HEK293T (cell line): ENCODE measurements at regions not wholly inside any gene's neighbourhood (a gene's known extent, or its start where the extent isn't known, plus 50 kb on each side); places are given as distances from the start of the nearest gene placed in this dataset.
"Not testable (repeated sequence)": the region's sequence is repeated elsewhere in the genome, so short reads cannot be mapped to it uniquely, and the experiment has no call there.

ENCODE experiments used
- CTCF ChIA-PET: fragments of 350-600 bp; formaldehyde crosslinking; extraction: SDS; loops from one replicate; lab custom pipeline; 2021; ENCODE audit warnings: antibody characterized with exemption, inconsistent platforms; lab: Yijun Ruan, JAX
- POLR2A ChIA-PET: fragments of 350-600 bp; formaldehyde crosslinking; extraction: SDS; loops from one replicate; lab custom pipeline; 2020; ENCODE audit warnings: antibody characterized with exemption, inconsistent platforms; lab: Yijun Ruan, JAX
- DNase-seq: peaks from one replicate; pipeline ENCODE4 v3.0.0; 2012; ENCODE audit warnings: mixed read lengths; ENCODE audit errors: extremely low spot score
- ARNT ChIP-seq: fragments of 450-650 bp; IDR thresholded peaks from 2 replicates; pipeline ENCODE4 v1.6.1; 2017; ENCODE audit warnings: mild to moderate bottlenecking
- BHLHE40 ChIP-seq: fragments of 450-650 bp; IDR thresholded peaks from 2 replicates; pipeline ENCODE4 v1.6.1; 2016; ENCODE audit warnings: mild to moderate bottlenecking, moderate library complexity, borderline replicate concordance
- CTBP1 ChIP-seq: fragments of 450-650 bp; IDR thresholded peaks from 2 replicates; pipeline ENCODE4 v1.6.1; 2016; ENCODE audit warnings: borderline replicate concordance
- ELF4 ChIP-seq: fragments of 450-650 bp; IDR thresholded peaks from 2 replicates; pipeline ENCODE4 v1.6.1; 2017; ENCODE audit warnings: antibody characterized with exemption
- FOXA1 ChIP-seq: fragments of 450-650 bp; IDR thresholded peaks from 2 replicates; pipeline ENCODE4 v1.6.1; 2016; ENCODE audit warnings: mild to moderate bottlenecking
- FOXK2 ChIP-seq: fragments of 450-650 bp; IDR thresholded peaks from 2 replicates; pipeline ENCODE4 v1.6.1; 2016; ENCODE audit warnings: mild to moderate bottlenecking
- FOXM1 ChIP-seq: fragments of 450-650 bp; IDR thresholded peaks from 2 replicates; pipeline ENCODE4 v1.6.1; 2017; ENCODE audit warnings: mild to moderate bottlenecking, borderline replicate concordance
- HDGF ChIP-seq: fragments of 450-650 bp; IDR thresholded peaks from 2 replicates; pipeline ENCODE4 v1.6.1; 2017; ENCODE audit warnings: antibody characterized with exemption, borderline replicate concordance
- L3MBTL2 ChIP-seq: fragments of 450-650 bp; conservative IDR thresholded peaks from 2 replicates; pipeline ENCODE4 v1.6.1; 2016; ENCODE audit warnings: mild to moderate bottlenecking
- LEF1 ChIP-seq: fragments of 450-650 bp; IDR thresholded peaks from 2 replicates; pipeline ENCODE4 v1.6.1; 2017; ENCODE audit warnings: mild to moderate bottlenecking, borderline replicate concordance
- NFRKB ChIP-seq: fragments of 450-650 bp; IDR thresholded peaks from 2 replicates; pipeline ENCODE4 v1.6.1; 2016; ENCODE audit warnings: mild to moderate bottlenecking, moderate library complexity
- PKNOX1 ChIP-seq: fragments of 450-650 bp; IDR thresholded peaks from 2 replicates; pipeline ENCODE4 v1.6.1; 2016
- SP1 ChIP-seq: fragments of 450-650 bp; IDR thresholded peaks from 2 replicates; pipeline ENCODE4 v1.6.1; 2017
- SUZ12 ChIP-seq: fragments of 450-650 bp; IDR thresholded peaks from 2 replicates; pipeline ENCODE4 v1.6.1; 2016; ENCODE audit warnings: mild to moderate bottlenecking
- TARDBP ChIP-seq: fragments of 450-650 bp; IDR thresholded peaks from 2 replicates; pipeline ENCODE4 v1.6.1; 2016
- ZNF384 ChIP-seq: fragments of 450-650 bp; IDR thresholded peaks from 2 replicates; pipeline ENCODE4 v1.6.1; 2016

GRCh38 chr2:4803396-4803795 is 888.8 kb upstream of the SOX11 start:
- CTCF ChIA-PET: no interaction called here

GRCh38 chr2:4814137-4814536 is 878.0 kb upstream of the SOX11 start:
- POLR2A ChIA-PET, DNase-seq: not testable (repeated sequence)

More at GRCh38 chr2:4803396-4803795, 888.8 kb upstream of the SOX11 start:
- DNase-seq: no peak
- TF ChIP-seq BHLHE40: no peak
- no peak for TF ChIP-seq SP1
- TF ChIP-seq NFRKB: no peak
- no peak for TF ChIP-seq LEF1
- no peak for TF ChIP-seq CTBP1
- TF ChIP-seq HDGF: no peak
- no peak for TF ChIP-seq ELF4
- TF ChIP-seq TARDBP: no peak
- no peak for TF ChIP-seq SUZ12
- TF ChIP-seq ZNF384: no peak
- no peak for TF ChIP-seq FOXA1
- no peak for TF ChIP-seq L3MBTL2
- TF ChIP-seq ARNT: no peak
- no peak for TF ChIP-seq FOXK2
- TF ChIP-seq FOXM1: no peak
- TF ChIP-seq PKNOX1: no peak
- POLR2A ChIA-PET: no interaction called here

GRCh38 chr2:4827836-4828235 is 864.3 kb upstream of the SOX11 start:
- no peak for TF ChIP-seq ARNT
- TF ChIP-seq BHLHE40: no peak
- no peak for TF ChIP-seq FOXK2
- no peak for TF ChIP-seq HDGF
- POLR2A ChIA-PET: no interaction called here
- CTCF ChIA-PET: no interaction called here
- no peak for DNase-seq

More at GRCh38 chr2:4814137-4814536, 878.0 kb upstream of the SOX11 start:
- CTCF ChIA-PET: not testable (repeated sequence)

GRCh38 chr2:4828682-4829374 is 863.4 kb upstream of the SOX11 start:
- CTCF ChIA-PET: no interaction called here
- TF ChIP-seq SUZ12 (no peak), ELF4 (no peak), LEF1 (no peak), FOXA1 (no peak), PKNOX1 (no peak), FOXM1 (no peak), SP1 (no peak), ZNF384 (no peak)

GRCh38 chr2:4831751-4832150 is 860.4 kb upstream of the SOX11 start:
- ChIA-PET CTCF (no interaction called here), POLR2A (no interaction called here)
- DNase-seq: no peak

More at GRCh38 chr2:4828682-4829374, 863.4 kb upstream of the SOX11 start:
- DNase-seq: no peak
- POLR2A ChIA-PET: no interaction called here

GRCh38 chr2:4832642-4833041 is 859.5 kb upstream of the SOX11 start:
- CTCF ChIA-PET: no interaction called here
- TF ChIP-seq ARNT: no peak
- no peak for TF ChIP-seq ZNF384
- no peak for TF ChIP-seq FOXA1
- no peak for TF ChIP-seq BHLHE40
- no peak for TF ChIP-seq SUZ12
- no peak for TF ChIP-seq LEF1
- TF ChIP-seq FOXM1: no peak
- TF ChIP-seq SP1: no peak
- no peak for TF ChIP-seq FOXK2
- TF ChIP-seq NFRKB: no peak
- no peak for TF ChIP-seq ELF4
- TF ChIP-seq TARDBP: no peak
- TF ChIP-seq L3MBTL2: no peak
- no peak for TF ChIP-seq HDGF
- POLR2A ChIA-PET: no interaction called here
- no peak for DNase-seq

More at GRCh38 chr2:4831751-4832150, 860.4 kb upstream of the SOX11 start:
- TF ChIP-seq L3MBTL2 (no peak), NFRKB (no peak), FOXA1 (no peak), HDGF (no peak), SUZ12 (no peak), FOXK2 (no peak), TARDBP (no peak), BHLHE40 (no peak), ARNT (no peak), FOXM1 (no peak), PKNOX1 (no peak), ZNF384 (no peak), ELF4 (no peak), LEF1 (no peak)
